Raji (cell line): ENCODE measurements at regions not wholly inside any gene's neighbourhood (a gene's known extent, or its start where the extent isn't known, plus 50 kb on each side); places are given as distances from the start of the nearest gene placed in this dataset.

Experiments
- POLR2A ChIP-seq: IDR thresholded peaks from 2 replicates; pipeline ENCODE4 v1.6.1; 2011; ENCODE audit warnings: low read depth, low read length, control low read depth; ENCODE audit not compliant: insufficient read depth

DNA sequence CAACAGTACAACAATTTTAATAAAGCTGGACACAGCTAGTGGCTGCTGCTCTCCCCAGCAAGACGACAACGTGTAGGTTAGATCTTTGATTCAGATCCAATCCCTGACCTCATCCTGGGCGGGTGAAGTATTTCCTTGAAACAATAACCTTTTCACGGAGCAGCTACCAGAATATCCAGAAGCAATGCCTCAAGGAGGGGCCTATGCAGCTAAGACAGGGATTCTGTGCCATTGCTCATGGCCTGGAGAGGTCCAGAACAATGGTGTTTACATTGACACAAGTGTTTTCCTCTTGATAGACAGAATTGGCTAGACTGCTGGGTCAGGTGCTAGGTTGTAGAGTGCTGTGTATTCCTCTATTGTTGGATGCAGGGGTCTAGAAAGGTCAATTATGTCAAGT lies 520.1 kb downstream of the BCL11A start:
- no peak for TF ChIP-seq POLR2A

DNA sequence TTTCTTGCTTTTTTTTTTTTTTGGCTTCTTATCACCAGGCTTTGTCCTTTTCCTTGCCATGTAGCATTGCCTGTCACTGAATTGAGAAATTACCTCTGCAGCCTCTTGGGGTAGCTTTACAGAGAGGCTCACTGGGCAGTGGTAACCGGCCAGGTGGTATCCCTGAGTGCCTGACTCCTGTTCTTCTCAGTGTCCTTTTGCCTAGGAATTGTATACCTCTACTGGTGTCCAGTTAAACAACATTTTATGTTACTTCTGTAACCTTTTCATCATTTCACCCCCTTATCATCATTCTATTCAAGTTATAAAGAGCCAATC lies 523.9 kb downstream of the BCL11A start:
- TF ChIP-seq POLR2A = no peak

DNA sequence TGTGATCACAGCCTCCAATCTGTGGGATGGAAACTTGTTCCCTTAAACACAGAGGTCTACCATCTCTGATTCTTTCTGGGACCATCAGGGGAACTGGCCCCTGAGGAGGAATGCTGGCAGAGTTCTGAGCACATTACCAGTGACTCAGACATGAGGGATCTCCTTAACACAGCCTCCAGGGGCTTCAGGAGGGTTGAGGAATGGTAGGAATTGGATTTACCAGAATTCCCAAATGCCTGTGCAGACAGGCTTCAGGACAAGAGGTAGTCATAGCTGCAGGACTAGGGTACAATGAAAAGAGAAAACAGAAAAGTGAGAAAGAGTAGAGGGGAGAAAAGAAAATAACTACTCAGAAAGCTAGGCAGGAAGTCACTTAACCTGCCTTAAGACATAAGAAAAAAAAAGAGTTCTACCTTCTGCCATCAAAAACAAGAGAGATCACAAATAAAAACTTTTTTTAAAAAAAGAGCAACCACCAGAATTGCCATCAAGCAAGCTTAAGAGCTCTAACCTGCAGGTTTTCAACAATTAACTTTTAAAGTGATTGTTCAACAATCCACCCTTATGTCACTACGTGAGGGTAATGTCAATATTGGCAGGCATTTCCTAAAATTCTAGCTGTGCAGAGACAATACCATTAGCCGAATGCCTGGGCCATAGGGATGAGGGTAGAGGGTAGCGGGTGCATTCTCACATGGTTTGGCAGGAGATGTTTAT lies 524.4 kb downstream of the BCL11A start:
- no peak for TF ChIP-seq POLR2A

- no peak for TF ChIP-seq POLR2A
These were observed 528.0 kb downstream of the BCL11A start for GRCh38 chr2:60025496-60025895.

GRCh38 chr2:60023256-60023985 lies 530.0 kb downstream of the BCL11A start:
- TF ChIP-seq POLR2A = no peak

DNA sequence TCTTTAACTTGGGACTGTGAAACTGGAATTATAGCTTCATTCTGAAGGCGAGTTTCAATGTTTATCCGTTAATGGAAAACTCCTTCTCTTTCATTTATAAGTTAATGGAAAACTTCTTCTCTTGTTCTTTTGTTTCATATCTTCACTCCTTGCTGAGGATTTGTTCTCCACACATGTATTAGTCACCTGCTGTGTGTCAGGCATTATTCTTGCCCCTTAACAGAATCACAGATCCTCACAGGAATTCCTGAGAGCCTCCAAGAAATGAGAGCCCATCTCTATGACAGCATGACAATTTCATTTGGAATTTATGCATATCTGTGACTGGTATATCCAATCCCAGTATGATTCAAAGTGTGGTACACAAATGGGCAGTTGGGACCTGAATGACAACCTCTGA lies 545.8 kb downstream of the BCL11A start:
- no peak for TF ChIP-seq POLR2A

DNA sequence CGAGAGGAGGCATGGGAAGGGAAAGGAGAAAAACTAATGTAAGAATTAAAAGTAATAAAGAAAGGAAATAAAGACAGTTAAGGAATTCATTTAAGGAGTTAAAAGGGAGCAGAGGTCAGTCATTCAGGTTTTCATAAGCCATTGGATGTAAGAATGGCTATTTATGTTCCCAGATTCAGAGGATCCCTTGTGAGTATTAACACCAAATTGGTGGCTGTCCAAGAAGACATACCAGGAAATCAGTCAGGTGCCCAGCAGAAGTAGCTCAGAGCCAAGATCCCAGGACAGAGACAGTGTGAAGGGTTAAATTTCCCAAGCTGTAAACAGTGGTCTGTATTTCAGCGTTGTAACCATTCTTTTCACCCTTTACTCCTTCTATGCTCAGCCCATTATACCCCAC lies 550.4 kb downstream of the BCL11A start:
- TF ChIP-seq POLR2A = no peak

GRCh38 chr2:60002183-60002867 lies 551.1 kb downstream of the BCL11A start:
- TF ChIP-seq POLR2A = no peak

- no peak for TF ChIP-seq POLR2A
These were observed 552.8 kb downstream of the BCL11A start for GRCh38 chr2:60000686-60001085.

- TF ChIP-seq POLR2A = no peak
These were observed 555.1 kb downstream of the BCL11A start for GRCh38 chr2:59998324-59998723.

GRCh38 chr2:59997371-59997770 lies 556.1 kb downstream of the BCL11A start:
- no peak for TF ChIP-seq POLR2A

DNA sequence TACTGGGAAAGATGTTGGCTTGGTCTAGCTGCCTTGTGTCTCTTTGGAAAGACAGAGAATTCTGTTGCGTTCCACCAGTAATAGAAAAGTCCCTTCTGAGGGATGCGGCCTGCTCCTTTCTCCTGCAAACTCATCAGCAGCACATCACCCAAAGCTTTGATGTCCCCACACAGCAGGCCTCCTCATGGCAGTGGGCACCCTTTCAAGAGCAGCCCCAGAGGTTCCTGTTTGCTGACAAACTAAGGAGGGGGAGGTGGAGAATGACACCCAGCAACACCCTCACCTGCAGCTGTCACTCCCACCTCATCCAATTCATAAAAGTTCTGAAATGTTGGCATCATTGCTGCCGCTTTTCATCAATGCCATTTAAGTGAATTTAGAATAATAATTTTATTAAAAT lies 556.6 kb downstream of the BCL11A start:
- no peak for TF ChIP-seq POLR2A

GRCh38 chr2:59993726-59994125 lies 559.7 kb downstream of the BCL11A start:
- no peak for TF ChIP-seq POLR2A

GRCh38 chr2:59988341-59988740 lies 565.1 kb downstream of the BCL11A start:
- TF ChIP-seq POLR2A = no peak

GRCh38 chr2:59986511-59986910 lies 566.9 kb downstream of the BCL11A start:
- no peak for TF ChIP-seq POLR2A

- TF ChIP-seq POLR2A = no peak
These were observed 567.5 kb downstream of the BCL11A start for GRCh38 chr2:59985923-59986322.
